GM19468 (cell line): ENCODE measurements at regions not wholly inside any gene's neighbourhood (a gene's known extent, or its start where the extent isn't known, plus 50 kb on each side); places are given as distances from the start of the nearest gene placed in this dataset.

Experiments
- ATAC-seq: cut with Tn5 transposase; IDR thresholded peaks from one replicate; pipeline ENCODE4 v1.9.1; 2021; ENCODE audit warnings: mild to moderate bottlenecking, moderate library complexity, moderate number of reproducible peaks; ENCODE audit not compliant: unreplicated experiment; ENCODE audit errors: extremely low read depth

GRCh38 chr10:107686095-107686494 lies 521.6 kb upstream of the SORCS1 start:
- no peak for ATAC-seq

GRCh38 chr10:107671960-107672359 lies 507.5 kb upstream of the SORCS1 start:
- no peak for ATAC-seq

- ATAC-seq: no peak
Observed at GRCh38 chr10:107666214-107666613, 501.7 kb upstream of the SORCS1 start.

GRCh38 chr10:107665459-107665858 lies 501.0 kb upstream of the SORCS1 start:
- no peak for ATAC-seq

- ATAC-seq: no peak
Observed at GRCh38 chr10:107657851-107658250, 493.3 kb upstream of the SORCS1 start.

GRCh38 chr10:107656932-107657331 lies 492.4 kb upstream of the SORCS1 start:
- ATAC-seq: no peak

- ATAC-seq: no peak
Observed at GRCh38 chr10:107653832-107654287, 489.4 kb upstream of the SORCS1 start.

- no peak for ATAC-seq
Observed at GRCh38 chr10:107650939-107651338, 486.4 kb upstream of the SORCS1 start.

- no peak for ATAC-seq
Observed at GRCh38 chr10:107649249-107649648, 484.7 kb upstream of the SORCS1 start.

- ATAC-seq: no peak
Observed at GRCh38 chr10:107647462-107647861, 483.0 kb upstream of the SORCS1 start.

- no peak for ATAC-seq
Observed at GRCh38 chr10:107631876-107632275, 467.4 kb upstream of the SORCS1 start.

- ATAC-seq: no peak
Observed at GRCh38 chr10:107626862-107627261, 462.4 kb upstream of the SORCS1 start.

GRCh38 chr10:107623292-107623691 lies 458.8 kb upstream of the SORCS1 start:
- ATAC-seq: no peak

GRCh38 chr10:107619139-107619538 lies 454.6 kb upstream of the SORCS1 start:
- ATAC-seq: no peak

GRCh38 chr10:107618504-107618994 lies 454.0 kb upstream of the SORCS1 start:
- no peak for ATAC-seq

- ATAC-seq: no peak
Observed at GRCh38 chr10:107616463-107617410, 452.2 kb upstream of the SORCS1 start.

- no peak for ATAC-seq
Observed at GRCh38 chr10:107616031-107616430, 451.5 kb upstream of the SORCS1 start.

- ATAC-seq: no peak
Observed at GRCh38 chr10:107614939-107615685, 450.6 kb upstream of the SORCS1 start.

- no peak for ATAC-seq
Observed at GRCh38 chr10:107611115-107611514, 446.6 kb upstream of the SORCS1 start.

GRCh38 chr10:107589081-107589480 lies 424.6 kb upstream of the SORCS1 start:
- ATAC-seq: no peak

- no peak for ATAC-seq
Observed at GRCh38 chr10:107585630-107586029, 421.1 kb upstream of the SORCS1 start.
